Mucosa of descending colon (tissue), 3 donors: ENCODE measurements at regions not wholly inside any gene's neighbourhood (a gene's known extent, or its start where the extent isn't known, plus 50 kb on each side); places are given as distances from the start of the nearest gene placed in this dataset.

Source experiments
- ATAC-seq: fragments of 200-7000 bp; cut with Tn5 transposase; one replicate; pipeline ENCODE4 v1.9.1; 2020; ENCODE audit warnings: mild to moderate bottlenecking, moderate library complexity
- DNase-seq, 3 donors: peaks; one replicate each; pipeline ENCODE4 v3.0.0-alpha.2; 2020
- H3K36me3 ChIP-seq: fragments of 200-600 bp; one replicate; pipeline ENCODE4 v1.8.0; 2021; ENCODE audit warnings: low read depth, mild to moderate bottlenecking
- H3K4me1 ChIP-seq: fragments of 200-600 bp; one replicate; pipeline ENCODE4 v1.8.0; 2021; ENCODE audit warnings: low read depth, mild to moderate bottlenecking
- H3K4me3 ChIP-seq: fragments of 200-600 bp; one replicate; pipeline ENCODE4 v1.8.0; 2021; ENCODE audit warnings: mild to moderate bottlenecking
- H3K9me3 ChIP-seq: fragments of 200-600 bp; one replicate; pipeline ENCODE4 v1.8.0; 2021; ENCODE audit warnings: mild to moderate bottlenecking
- intact Hi-C, 2 donors: fragments of 100-400 bp; cut with DNase I in 1 of 2; cut with micrococcal nuclease in 1 of 2; formaldehyde crosslinking; loops; one replicate each; pipeline versions ENCODE4 v1.11.0 to v1.11.1; 2022; cut with DNase I, micrococcal nuclease
- TF ChIP-seq, protein P1 (sequence below): fragments of 200-600 bp; IDR thresholded peaks from one replicate; pipeline ENCODE4 v1.8.0; 2022; ENCODE audit warnings: antibody characterized with exemption, mild to moderate bottlenecking
- donor health status: DM: no; HTN: no; CAD: no; lungs with moderate emphysema.
- donor health status: DM: no; HTN: no; CAD: no.
- donor health status: DM: no; HTN: yes; CAD: no.

- TF ChIP-seq, protein P1, sequence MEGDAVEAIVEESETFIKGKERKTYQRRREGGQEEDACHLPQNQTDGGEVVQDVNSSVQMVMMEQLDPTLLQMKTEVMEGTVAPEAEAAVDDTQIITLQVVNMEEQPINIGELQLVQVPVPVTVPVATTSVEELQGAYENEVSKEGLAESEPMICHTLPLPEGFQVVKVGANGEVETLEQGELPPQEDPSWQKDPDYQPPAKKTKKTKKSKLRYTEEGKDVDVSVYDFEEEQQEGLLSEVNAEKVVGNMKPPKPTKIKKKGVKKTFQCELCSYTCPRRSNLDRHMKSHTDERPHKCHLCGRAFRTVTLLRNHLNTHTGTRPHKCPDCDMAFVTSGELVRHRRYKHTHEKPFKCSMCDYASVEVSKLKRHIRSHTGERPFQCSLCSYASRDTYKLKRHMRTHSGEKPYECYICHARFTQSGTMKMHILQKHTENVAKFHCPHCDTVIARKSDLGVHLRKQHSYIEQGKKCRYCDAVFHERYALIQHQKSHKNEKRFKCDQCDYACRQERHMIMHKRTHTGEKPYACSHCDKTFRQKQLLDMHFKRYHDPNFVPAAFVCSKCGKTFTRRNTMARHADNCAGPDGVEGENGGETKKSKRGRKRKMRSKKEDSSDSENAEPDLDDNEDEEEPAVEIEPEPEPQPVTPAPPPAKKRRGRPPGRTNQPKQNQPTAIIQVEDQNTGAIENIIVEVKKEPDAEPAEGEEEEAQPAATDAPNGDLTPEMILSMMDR = no peak
- no peaks in the 10 kb centered on the region for H3K4me1 ChIP-seq
- H3K36me3 ChIP-seq = no peaks in the 10 kb centered on the region
- no peak for DNase-seq
- H3K9me3 ChIP-seq = no peaks in the 10 kb centered on the region
- no peak overlapping the region for H3K4me3 ChIP-seq
- ATAC-seq = no peak
- intact Hi-C loops = no loop called here
These were observed 99.5 kb upstream of the RMDN2 start for GRCh38 chr2:37825586-37825985.

DNA sequence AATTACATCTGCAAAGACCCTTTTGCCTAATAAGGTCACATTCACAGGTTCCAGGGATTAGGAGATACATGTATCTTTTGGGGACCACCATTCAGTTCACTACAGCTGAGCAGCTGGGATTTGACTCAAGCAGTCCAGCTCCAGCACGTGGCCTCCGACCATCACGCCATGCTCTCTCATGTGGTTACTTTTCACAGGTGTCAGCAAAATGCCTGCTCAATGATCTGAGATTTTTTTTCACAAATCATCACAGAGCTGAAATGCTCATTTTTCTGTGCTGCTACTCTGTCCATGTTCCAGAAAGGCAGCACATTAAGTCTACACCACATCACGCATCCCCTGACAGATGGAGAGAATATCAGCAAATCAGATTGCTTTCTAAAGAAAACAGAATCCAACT, 98.5 kb upstream of the RMDN2 start:
- intact Hi-C loops = no loop called here
- Histone ChIP-seq H3K4me3 (no peak overlapping the region), H3K9me3 (no peaks in the 10 kb centered on the region), H3K36me3 (no peaks in the 10 kb centered on the region), H3K4me1 (no peaks in the 10 kb centered on the region)
- DNase-seq (no peak), ATAC-seq (no peak)
- TF ChIP-seq, protein P1 = no peak

- no peak for ATAC-seq
- DNase-seq = no peak
- no peaks in the 10 kb centered on the region for H3K4me1 ChIP-seq
- H3K9me3 ChIP-seq = no peaks in the 10 kb centered on the region
- no peaks in the 10 kb centered on the region for H3K36me3 ChIP-seq
- H3K4me3 ChIP-seq = no peak overlapping the region
- intact Hi-C loops = no loop called here
- TF ChIP-seq, protein P1 = no peak
These were observed 97.6 kb upstream of the RMDN2 start for GRCh38 chr2:37827455-37827854.

- Histone ChIP-seq H3K36me3 (no peaks in the 10 kb centered on the region), H3K4me1 (no peaks in the 10 kb centered on the region), H3K4me3 (no peak overlapping the region), H3K9me3 (no peaks in the 10 kb centered on the region)
- DNase-seq = no peak
- TF ChIP-seq, protein P1 = no peak
- no peak for ATAC-seq
- intact Hi-C loops = no loop called here
These were observed 97.1 kb upstream of the RMDN2 start for GRCh38 chr2:37827911-37828511.

DNA sequence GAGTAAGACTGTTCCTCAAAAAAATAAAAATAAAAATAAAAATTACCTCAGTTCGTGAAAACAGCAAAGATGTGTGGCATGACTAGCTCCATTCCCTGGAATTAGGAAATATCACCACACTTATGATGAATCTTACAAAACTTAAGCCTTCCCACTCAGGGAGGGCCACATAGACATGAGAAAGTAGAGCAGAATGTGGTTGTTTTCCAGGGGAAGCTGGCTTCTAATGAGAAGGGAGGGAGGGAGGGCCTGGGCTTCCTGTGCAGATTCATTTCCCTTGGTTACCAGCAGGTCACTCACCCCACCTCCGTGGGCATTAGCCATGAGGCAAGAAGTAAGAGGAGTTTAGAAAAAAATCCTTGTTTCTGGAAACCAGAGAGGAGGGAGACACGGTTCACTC, 95.9 kb upstream of the RMDN2 start:
- H3K4me3 ChIP-seq = no peak overlapping the region
- peak in 1 of 3 donors; percentile 10 for DNase-seq
- intact Hi-C loops = no loop called here
- H3K9me3 ChIP-seq = no peaks in the 10 kb centered on the region
- ATAC-seq = peak; percentile 42
- TF ChIP-seq, protein P1 = no peak
- no peaks in the 10 kb centered on the region for H3K36me3 ChIP-seq
- H3K4me1 ChIP-seq = no peaks in the 10 kb centered on the region
